HG03558 (cell line): ENCODE measurements at regions not wholly inside any gene's neighbourhood (a gene's known extent, or its start where the extent isn't known, plus 50 kb on each side); places are given as distances from the start of the nearest gene placed in this dataset.
"Not testable (repeated sequence)": the region's sequence is repeated elsewhere in the genome, so short reads cannot be mapped to it uniquely, and the experiment has no call there.

Source experiments
- ATAC-seq: cut with Tn5 transposase; IDR thresholded peaks from one replicate; pipeline ENCODE4 v1.9.1; 2021; ENCODE audit warnings: moderate number of reproducible peaks; ENCODE audit not compliant: unreplicated experiment; ENCODE audit errors: extremely low read depth

DNA sequence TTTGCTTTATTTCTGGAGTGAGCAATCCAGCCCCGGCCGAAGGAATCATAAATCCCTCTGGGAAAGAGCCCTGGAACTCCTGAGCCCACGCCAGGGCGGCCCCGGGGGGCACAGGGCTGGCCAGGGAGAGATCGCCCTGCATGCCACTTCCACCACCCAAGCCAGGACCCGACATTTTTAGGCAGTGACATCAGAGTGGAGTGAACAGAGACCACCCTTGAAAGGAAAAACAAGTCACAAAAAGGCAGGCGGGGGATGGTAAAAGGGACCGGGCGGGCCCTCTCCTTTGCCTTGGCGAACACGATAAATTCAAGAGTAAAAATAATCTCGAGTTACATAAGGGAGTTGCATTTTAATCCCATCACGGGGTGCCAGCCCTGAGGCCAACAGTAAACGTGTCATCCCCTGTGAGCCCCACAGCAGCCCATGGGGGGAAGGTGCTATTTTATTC is 284.1 kb downstream of the C16orf95 start:
- no peak for ATAC-seq

DNA sequence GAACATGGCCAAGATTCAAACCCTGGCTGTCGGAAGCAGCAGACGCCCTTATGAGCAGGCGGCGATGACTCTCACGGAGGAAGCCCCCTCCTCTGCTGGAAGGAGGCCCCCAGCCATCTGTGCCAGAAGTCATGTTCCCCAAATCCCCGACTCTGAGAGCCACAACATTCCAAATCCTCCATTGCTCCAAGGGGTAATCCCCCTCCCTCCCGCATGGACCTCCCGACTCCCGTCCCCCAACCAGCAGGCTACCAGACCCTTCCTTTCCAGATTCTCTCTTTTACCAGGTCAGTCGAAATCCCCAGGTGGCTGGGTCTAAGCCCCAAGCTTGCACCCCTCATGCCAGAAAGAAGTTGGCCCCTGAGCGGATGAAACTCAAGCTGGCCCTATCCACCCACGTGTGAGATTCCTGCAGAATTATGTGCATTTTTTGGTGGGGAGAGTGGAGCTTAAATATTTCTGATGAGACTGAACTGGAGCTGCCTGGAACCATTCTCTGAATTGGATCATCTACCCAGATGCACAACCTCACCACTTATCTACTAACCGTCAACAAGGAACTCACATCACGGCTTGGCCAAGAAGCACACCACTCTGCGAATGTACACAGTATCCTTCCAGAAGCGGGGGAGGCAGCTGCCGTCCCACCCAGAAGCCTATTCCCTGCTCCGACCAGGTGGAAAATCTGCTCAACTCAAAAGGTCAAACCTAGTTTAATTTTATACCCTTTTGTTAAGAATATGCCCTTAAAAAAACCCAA is 283.5 kb downstream of the C16orf95 start:
- no peak for ATAC-seq

DNA sequence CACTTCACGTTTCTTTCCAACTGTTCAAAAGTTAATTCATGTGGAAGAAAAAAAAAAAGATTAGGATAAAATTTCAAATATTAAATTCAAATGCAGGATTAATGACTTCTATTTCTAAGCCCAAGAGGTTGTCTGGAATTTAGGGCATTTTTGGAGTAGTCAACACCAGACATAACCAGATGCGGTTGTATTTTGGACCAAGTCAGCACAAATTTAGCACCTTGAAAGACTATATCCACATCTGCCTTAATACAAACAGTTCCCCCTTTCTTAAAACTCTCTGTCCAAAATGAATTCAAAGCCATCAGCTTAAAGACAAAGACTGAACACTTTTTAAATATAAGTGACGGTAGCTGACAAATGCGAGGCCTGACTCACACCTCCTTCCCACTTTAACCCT is 282.9 kb downstream of the C16orf95 start:
- ATAC-seq: no peak

DNA sequence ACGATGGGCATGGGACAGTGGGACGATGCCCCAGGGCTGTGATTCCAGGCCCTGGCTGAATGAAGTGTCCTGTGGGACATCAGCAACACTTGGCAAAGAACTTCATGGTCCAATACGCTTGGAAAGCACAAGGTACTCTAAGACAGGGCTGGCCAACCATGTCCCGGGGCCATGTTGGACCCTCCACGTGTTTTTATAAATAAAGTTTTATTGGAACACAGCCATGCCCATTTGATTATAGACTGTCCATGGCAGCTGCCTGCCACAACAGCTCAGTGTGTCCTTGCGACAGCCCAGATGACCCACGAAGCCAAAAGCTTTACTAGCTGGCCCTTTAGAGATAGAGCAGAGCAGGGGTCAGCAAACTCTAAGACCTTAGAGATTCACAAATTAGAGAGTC is 282.1 kb downstream of the C16orf95 start:
- no peak for ATAC-seq

DNA sequence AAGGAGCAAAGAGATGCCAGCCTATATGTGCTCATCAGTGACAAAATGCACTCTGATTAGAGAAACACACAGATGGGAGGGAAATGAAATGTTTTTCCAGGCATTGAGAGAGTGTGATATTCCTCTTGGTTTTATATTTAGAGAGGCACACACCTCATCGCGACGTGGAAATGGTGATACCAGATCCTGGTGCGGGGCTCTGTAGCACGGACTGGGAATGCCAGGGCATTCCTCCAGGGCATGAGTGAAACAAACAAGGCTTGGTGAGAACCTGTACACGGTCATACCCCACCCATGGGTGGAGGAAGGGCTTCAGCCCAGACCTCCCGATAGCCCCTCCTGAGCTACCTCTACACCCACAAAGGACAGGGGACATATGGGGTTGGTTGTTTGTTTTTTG is 280.2 kb downstream of the C16orf95 start:
- no peak for ATAC-seq

DNA sequence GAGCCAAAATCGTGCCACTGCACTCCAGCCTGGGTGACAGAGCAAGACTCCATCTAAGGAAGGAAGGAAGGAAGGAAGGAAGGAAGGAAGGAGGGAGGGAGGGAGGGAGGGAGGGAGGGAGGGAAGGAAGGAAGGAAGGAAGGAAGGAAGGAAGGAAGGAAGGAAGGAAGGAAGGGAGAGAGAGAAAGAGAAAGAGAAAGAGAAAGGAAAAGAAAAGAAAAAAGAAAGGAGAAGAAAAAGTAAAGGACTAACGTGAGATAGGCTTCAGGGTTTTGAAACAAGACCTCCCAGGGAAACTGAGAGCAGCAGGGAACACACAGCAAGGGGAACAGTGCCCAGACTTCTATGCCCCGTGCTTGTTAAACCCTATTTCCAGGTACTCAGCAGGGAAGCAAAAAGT is 278.7 kb downstream of the C16orf95 start:
- ATAC-seq: not testable (repeated sequence)

DNA sequence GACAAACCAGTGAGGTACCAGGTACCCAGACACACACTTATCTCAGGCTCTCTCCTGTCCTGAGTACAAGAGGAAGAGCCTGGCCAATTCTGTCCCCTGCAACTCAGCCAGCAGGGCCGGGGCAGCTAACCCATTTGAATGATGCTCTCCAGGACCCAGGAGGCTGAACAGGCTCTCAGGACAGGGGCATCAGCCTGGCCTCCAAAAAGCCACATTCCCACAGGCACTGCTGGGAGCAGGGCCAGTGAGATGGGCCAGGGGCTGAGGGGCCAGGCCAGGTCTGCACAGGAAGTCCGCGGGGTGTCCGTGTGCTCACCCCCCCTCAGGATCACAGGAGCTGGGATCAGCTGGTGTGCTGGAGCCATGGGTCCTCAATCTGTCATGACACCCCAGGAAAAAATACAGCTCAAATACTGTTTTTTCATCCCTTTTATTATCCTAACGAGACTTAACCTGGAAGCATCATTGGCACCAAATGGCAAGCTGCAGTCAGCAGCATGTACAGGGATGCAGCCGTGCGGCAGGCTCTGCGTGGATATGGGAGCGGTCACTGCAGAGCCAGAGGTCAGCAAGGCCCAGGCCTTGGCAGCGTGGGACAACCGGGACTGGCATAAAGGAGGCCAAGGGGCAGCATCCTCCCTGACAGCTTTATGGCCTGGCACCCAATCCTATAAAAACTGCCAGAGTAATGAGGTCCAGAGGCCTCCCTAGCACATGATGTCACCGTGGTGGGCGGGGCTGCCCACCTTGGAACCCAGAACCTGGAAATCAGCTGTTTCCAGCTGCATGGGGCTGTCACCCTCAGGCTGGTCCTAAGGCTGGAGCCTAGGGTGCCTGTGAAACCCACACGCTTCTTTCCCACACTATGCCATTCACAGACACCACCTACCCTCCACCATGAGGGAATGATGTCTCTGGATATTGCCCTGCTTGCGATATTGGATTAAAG is 276.7 kb downstream of the C16orf95 start:
- no peak for ATAC-seq

DNA sequence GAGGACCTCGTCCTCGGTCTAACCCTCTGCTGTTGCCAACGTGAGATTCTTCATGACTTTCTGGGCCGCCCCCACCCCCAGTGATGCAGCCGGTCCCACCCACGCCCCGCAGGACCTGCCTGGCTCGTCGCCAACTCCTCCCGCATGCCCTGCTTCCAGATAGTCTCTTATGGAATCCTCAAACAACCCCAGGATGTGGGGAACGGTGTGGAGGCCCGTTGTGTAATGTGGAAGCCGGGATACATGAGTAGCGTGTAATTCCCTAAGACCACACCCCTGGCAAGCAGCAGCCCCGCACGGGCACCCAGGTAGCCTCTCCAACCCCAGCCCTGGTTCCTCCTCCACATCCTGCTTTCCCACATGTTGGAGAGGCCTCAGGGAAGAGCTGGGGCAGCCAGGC is 275.9 kb downstream of the C16orf95 start:
- no peak for ATAC-seq

DNA sequence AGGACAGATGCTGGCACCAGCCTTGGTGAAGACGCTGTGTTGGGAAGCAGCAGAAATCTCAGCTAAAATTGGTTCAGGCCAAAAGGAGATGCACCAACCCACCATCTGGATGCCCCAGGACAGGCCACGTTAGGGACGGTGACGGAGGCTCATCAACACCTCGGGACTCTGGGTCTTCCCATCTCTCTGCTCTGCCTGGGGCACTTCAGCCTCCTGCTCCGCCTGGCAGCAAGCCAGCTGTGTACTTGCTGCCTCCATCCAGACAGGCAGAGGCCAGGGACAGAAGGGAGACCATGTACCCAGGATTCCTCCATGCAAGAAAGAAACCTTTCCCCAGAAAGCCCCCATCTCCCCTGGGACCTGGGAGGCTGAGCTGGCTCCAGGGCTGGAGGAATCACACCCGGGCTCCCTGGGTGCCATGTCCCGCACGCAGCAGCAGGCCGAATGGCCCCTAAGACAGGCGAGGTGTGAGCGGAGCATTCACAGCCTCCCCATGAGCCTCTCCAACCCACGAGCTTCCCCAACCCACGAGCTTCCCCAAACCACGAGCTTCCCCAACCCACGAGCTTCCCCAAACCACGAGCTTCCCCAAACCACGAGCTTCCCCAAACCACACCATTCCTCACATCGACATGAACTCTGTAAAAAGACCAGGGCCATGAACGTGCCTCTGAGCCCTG is 274.5 kb downstream of the C16orf95 start:
- ATAC-seq: no peak

DNA sequence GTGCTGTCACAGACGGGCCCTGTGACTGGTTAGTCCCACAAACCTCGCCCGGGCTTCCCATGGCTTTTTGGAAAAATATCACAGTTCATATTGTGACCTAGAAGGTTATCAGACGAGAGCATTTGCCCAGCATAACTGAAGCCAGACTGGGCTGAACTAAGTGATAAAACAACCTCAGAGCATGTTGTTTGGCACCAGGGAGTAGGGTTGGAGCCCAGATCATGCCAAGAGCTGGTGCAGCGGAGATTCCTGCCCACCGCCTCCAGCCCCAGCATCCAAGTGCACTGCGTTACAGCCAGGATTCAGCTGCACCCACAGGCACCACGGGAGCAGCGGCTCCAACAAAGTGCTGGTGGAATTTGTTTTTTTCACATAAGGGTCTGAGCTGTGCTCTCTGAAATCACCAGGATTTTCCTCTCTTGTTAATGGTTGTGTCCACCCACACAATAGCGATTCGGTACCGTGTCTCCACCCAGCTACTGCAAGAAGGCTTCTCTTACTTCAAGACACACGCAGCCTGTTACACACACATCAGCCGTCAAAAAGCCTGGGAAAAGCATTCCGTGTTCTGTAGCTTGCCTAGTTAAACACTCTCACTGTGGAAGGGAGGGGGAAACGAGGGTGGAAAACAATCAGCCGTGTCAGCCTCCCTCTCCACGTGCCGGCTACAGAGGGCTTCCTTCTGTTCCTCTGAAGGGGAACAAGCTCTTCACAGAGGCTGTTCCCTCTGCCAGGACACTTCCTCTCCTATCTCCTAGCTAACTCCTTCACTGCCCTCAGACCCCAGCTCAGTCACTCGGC is 273.8 kb downstream of the C16orf95 start:
- no peak for ATAC-seq

DNA sequence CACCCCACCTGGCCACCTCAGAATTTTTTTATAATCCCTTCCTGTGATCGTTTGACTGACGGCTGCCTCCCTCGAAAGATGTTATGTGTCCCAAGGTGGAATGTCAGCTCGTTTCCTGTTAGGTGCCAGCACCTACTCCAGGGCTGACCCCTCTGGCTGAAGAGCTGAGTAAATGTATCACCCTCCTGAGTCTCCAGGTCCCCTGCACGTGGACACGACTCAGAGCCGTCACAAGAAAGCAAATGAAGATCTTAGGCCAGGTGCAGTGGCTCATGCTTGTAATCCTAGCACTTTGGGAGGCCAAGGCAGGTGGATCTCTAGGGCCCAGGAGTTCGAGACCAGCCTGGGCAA is 273.2 kb downstream of the C16orf95 start:
- no peak for ATAC-seq

DNA sequence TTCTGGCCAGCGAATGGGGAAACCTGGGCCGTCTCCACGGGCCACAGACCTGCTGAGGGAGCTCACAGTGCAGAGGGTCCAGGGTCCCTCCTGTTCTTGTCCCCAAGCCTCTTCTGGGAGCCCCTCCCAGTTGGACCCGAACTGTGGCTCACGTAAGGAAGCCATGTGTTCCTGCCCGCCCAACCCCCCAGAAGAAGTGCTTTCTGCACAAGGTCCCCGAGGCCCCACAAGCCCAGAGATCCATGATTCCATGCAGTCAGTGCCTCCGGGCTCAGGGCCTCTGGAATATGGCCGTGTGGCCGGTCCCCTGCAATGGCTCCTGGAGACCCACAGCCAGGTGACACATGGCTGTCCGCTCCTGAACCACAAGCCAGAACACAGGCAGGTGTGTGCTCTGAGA is 272.4 kb downstream of the C16orf95 start:
- ATAC-seq: no peak

DNA sequence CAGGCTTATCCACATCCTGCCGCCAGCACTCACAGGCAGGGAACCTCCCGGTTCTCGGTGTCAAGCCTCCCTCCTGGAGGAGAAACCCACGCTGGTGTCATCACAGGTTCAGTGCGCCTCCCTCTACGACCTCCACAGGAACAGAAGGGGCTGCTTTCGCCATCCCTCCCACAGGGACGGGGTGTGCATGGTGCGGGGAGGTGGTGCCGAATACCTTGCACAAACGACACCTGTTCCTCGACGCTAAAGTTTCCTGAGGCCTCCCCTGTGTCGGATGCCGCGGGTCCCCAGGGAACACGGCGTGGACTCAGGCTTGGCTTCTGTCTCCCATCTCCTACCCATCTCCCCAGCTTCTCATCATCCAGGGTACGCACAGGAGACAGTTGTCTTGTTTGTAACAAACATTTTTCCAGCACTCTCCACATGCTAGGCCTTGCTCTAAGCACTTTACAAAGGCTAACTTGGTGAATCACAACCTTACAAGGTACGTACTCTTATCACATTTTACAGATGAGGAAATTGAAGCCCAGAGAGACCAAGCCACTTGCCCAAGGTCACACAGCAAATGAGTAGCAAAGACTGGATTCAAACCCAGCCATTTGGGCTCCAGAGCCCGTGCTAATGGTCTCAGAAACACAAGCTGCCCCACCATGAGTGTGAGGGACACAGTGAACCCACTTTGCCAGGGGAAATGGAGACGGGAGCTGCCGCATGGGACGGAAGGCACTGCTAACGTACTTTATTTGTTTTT is 271.6 kb downstream of the C16orf95 start:
- ATAC-seq: no peak

DNA sequence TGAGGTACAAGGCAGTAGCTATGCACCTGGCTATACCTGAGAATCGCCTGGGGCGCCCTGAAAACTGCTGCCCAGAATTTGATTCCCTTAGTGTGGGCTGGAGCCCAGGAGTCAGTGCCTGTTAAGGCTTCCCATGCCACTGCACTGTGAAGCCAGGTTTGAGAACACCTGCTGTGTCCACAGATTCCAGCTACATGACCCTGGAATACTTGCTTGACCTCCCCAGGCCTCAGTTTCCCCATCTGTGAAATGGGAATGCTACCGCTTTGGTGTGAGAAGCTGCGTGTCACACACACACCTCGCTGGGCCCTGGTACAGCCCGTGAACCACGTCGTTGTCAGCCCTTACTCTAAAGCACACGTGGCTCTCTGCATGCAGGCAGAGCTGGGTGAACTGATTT is 271.0 kb downstream of the C16orf95 start:
- ATAC-seq: no peak

DNA sequence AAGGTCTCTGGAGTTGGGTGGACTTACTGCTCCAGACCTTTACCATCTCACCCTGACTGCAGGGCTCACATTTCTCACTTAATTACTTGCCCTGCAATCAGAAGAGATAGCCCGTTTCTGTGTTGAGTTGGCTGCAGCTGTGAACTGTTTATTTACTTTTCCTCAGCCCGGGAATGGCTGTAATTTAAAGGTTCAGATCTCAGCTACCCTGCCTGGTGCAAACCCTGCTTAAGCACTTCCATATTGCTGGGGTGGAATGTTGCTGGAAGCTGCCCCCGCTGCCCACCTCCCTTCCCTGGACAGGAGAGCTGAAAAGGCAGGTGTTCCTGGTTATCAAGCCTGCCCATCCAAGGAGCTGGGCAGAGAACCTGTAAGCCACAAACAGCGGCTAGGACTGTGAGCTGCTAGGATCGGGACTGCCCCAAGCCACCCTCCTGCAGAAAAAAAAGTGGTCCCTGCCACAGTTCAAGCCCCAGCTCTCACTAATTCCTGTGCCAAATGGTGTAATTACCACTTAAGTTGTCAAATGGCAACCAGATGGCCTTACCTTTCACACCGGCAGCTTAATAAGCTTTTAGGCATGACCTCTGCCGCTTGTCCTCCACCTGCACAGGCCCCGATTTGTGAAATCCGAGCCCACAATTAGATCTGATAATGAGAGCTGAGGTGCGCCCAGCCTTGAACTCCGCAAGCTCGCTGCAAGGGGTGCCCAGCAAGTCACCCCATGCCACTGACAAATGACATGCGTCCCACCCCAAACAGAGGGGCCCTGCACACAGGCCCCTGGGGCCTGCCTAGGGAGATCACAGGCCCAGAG is 269.8 kb downstream of the C16orf95 start:
- ATAC-seq: no peak

DNA sequence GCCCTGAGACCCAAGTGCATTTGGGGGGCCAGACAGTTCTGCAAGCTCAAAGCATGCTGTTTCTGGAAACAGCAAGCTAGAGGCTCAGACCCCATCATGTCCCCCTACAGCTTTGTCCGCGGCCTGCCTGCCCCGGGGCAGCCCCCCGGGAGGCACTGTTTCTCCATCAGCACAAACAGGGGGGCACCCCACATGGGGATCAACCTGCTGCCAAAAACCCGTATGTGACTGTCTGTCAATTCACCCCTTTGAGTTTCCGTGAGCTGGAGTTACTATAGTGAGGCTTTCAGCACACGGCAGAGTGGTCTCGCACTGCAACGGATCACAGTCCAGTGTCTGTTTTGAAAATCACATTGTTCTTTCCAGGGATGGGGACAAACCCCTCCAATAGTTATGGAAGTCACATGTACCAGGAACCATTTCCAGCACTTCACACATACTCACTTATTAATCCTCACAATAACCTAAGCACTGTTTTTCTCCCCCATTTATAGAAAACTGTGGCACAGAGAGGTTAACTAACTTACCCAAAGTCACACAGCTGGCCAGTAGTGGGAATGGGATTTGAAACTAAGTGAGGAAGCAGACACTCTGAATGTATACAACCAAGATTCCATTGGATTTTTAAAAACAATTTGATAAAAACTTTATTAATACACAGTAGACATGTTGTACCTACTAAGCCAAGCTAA is 269.0 kb downstream of the C16orf95 start:
- no peak for ATAC-seq

DNA sequence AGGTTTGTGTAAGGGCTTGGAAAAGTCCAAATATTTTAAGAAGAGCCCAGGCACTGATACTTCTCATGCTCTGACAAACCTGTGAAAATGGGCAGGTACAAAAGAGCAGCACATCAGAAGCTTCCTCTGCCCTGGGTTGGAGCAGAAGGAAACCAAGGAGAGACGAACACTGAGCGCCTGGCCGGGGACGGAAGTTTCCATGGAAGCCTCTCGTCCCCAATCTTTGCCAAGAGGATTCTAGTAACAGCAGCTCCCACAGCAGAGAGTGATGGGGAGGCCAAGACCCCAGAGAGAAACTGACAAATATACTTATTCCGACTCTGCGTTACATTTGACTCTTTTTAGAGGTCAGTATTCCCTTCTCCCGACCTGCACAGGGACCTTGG is 268.5 kb downstream of the C16orf95 start:
- ATAC-seq: no peak

DNA sequence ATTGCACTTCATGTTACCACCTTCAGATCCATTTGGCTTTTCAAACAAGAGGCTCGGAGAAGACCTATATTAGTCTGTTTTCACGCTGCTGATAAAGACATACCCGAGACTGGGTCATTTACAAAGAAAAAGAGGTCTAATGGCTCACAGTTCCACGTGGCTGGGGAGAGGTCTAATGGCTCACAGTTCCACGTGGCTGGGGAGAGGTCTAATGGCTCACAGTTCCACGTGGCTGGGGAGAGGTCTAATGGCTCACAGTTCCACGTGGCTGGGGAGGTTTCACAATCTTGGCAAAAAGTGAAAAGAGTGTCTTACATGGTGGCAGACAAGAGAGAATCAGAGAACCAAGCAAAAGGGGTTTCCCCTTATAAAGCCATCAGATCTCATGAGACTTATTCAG is 268.0 kb downstream of the C16orf95 start:
- ATAC-seq: not testable (repeated sequence)
